Right atrium auricular region (tissue), 2 donors: ENCODE measurements at regions not wholly inside any gene's neighbourhood (a gene's known extent, or its start where the extent isn't known, plus 50 kb on each side); places are given as distances from the start of the nearest gene placed in this dataset.

Experiments used
- DNase-seq: peaks from one replicate; pipeline ENCODE4 v3.0.0-alpha.2; 2019; ENCODE audit warnings: low spot score
- H3K27ac ChIP-seq, 2 donors: fragments of 200-600 bp; sonication (generic); 1 replicate in 1 of 2; 2 replicates in 1 of 2; pipeline ENCODE4 v1.5.1; 2016 to 2019
- H3K27me3 ChIP-seq, 2 donors: fragments of 200-600 bp; sonication (generic); one replicate each; pipeline versions ENCODE4 v1.5.1 to v1.6.0; 2017 to 2019
- H3K36me3 ChIP-seq: fragments of 200-600 bp; sonication (generic); one replicate; pipeline ENCODE4 v1.5.1; 2016
- H3K4me1 ChIP-seq, 2 donors: fragments of 200-600 bp; sonication (generic); one replicate each; pipeline versions ENCODE4 v1.5.1 to v1.6.0; 2017 to 2019
- H3K4me3 ChIP-seq, 2 donors: fragments of 200-600 bp; sonication (generic); 1 replicate in 1 of 2; 2 replicates in 1 of 2; pipeline ENCODE4 v1.5.1; 2017 to 2019; ENCODE audit warnings: mild to moderate bottlenecking in 1 of 2, moderate library complexity in 1 of 2
- H3K9me3 ChIP-seq, 2 donors: fragments of 200-600 bp; sonication (generic); one replicate each; pipeline ENCODE4 v1.5.1; 2019
- TF ChIP-seq, protein P1 (sequence below), 2 donors: fragments of 200-600 bp; sonication (generic); IDR thresholded peaks; one replicate each; pipeline ENCODE4 v1.5.1; 2019; ENCODE audit warnings: antibody characterized with exemption in 2 of 2

DNA sequence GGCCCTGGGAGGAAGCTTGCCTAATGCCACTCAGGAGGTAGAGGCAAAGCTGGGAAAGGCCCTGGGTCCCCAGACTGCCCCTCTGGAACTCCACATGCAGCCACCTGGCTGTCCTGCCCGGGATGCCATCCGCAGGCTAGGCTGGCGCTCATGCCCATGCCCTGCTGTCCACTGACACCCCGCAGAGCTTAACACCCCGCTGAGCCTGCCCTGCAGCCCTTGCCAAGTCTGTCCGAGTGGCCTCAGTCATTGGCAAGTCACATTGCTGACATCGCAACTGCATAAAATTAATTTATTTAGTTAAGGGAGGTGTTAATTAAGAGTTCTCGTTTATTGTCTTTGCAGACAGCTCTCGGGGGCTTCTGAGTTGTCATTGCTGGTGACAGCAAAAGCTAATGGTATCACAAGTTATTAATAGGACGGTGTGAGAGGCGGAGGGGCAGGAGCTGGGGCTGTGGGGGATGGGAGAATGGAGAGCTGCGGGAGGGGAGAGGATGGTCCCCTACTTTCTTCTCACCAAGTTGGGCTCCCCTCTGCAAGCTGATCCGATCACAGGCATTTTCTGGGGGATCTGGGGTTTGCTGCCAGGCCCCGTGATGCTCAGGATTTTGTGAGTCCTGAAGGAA lies 55.6 kb upstream of the PCBD1 start:
- DNase-seq: no peak
- Histone ChIP-seq H3K4me3 (no peak overlapping the region), H3K27me3 (no peaks in the 10 kb centered on the region), H3K9me3 (no peaks in the 10 kb centered on the region), H3K4me1 (peaks cover 0 to 41% of the 10 kb centered on the region in 2 donors), H3K36me3 (no peaks in the 10 kb centered on the region), H3K27ac (peak overlapping the region; percentile 49 to 72)
- TF ChIP-seq, protein P1, sequence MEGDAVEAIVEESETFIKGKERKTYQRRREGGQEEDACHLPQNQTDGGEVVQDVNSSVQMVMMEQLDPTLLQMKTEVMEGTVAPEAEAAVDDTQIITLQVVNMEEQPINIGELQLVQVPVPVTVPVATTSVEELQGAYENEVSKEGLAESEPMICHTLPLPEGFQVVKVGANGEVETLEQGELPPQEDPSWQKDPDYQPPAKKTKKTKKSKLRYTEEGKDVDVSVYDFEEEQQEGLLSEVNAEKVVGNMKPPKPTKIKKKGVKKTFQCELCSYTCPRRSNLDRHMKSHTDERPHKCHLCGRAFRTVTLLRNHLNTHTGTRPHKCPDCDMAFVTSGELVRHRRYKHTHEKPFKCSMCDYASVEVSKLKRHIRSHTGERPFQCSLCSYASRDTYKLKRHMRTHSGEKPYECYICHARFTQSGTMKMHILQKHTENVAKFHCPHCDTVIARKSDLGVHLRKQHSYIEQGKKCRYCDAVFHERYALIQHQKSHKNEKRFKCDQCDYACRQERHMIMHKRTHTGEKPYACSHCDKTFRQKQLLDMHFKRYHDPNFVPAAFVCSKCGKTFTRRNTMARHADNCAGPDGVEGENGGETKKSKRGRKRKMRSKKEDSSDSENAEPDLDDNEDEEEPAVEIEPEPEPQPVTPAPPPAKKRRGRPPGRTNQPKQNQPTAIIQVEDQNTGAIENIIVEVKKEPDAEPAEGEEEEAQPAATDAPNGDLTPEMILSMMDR (IDR thresholded peaks at IDR 0.05): no peak

DNA sequence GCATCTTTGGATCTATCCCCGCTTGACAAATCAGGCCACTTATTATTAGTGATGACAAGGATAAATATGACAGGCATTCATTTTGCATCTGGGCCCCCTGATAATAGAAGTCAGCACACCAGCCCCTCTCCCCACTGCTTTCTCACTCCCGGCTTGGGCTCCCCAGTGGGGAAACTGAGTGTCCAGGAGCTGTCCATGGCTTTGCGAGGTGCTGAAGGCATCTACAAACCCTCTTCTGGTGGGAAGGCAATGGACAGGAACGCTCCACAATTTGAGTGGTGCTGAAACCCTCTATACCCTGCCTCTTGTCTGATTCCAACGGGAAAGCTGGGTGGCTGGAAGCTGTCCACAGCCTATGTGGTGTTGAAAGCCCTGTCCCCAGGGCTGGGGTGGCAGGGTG lies 61.7 kb upstream of the PCBD1 start:
- Histone ChIP-seq H3K36me3 (no peaks in the 10 kb centered on the region), H3K9me3 (no peaks in the 10 kb centered on the region), H3K27ac (no peak overlapping the region), H3K4me1 (no peaks in the 10 kb centered on the region), H3K4me3 (no peak overlapping the region), H3K27me3 (no peaks in the 10 kb centered on the region)
- no peak for DNase-seq
- TF ChIP-seq, protein P1 (IDR thresholded peaks at IDR 0.05): no peak

DNA sequence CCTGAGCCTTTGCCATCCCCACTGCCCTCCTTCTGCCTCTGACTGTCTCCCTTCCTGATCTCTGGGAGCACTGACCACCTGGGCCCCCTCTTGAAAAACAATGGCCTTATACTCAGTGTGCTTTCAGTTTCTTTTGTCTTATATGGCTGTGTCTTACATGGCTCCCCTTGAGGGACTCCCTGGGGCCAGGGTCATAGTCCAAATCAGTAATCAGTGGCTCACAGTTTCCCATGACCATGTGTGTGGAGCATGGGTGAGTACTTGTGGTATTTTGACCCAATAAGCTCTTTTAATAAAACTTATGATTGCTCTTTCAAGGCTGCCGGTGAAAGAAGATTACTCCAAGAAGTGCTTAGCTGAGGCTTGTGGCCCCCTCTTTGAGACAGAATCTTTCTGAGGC lies 62.4 kb upstream of the PCBD1 start:
- DNase-seq: no peak
- Histone ChIP-seq H3K4me3 (no peak overlapping the region), H3K9me3 (no peaks in the 10 kb centered on the region), H3K27me3 (no peaks in the 10 kb centered on the region), H3K36me3 (no peaks in the 10 kb centered on the region), H3K27ac (no peak overlapping the region), H3K4me1 (no peaks in the 10 kb centered on the region)
- TF ChIP-seq, protein P1 (IDR thresholded peaks at IDR 0.05): no peak

DNA sequence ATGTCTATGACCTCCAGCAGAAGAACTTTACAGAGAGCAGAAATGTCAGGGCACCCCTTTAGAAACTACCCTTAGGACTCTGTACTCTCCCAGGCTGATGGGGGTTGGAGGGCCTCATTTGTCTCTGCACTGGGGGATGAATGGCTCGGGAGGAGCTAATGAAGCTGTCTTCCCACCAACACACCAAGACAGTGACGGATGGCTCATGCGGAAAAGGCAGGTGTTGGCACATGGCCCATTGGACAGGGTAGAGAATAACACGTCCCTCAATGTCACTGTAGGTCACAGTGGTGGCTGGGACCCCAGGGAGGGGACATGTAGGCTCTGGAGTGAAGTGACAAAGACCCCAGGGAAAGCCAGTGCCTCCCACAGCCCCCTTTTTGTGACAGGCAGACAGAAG lies 64.0 kb upstream of the PCBD1 start:
- H3K27ac ChIP-seq: no peak overlapping the region
- no peak overlapping the region for H3K4me3 ChIP-seq
- DNase-seq: no peak
- no peaks in the 10 kb centered on the region for H3K4me1 ChIP-seq
- TF ChIP-seq, protein P1 (IDR thresholded peaks at IDR 0.05): no peak
- no peaks in the 10 kb centered on the region for H3K9me3 ChIP-seq
- H3K36me3 ChIP-seq: no peaks in the 10 kb centered on the region
- H3K27me3 ChIP-seq: no peaks in the 10 kb centered on the region

DNA sequence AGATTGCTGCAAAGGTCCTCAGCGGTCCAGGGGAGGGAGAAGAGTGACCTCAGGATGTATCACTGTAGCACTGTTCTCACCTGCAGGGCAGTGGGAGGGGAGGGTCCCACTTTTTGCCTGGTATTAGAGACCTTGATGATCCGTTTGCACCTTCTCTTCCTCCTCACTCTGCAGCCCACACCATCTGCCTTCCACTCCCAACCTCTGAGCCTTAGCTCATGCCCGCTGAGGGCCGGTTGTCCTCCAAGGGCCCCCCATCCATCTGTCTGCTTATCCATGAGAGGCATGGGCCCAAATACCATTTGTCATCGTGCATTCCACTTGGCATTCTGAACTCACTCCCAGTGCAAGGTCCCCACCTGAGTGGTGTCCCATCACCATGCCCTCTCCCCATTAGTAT lies 64.6 kb upstream of the PCBD1 start:
- H3K9me3 ChIP-seq: no peaks in the 10 kb centered on the region
- no peak overlapping the region for H3K27ac ChIP-seq
- H3K36me3 ChIP-seq: no peaks in the 10 kb centered on the region
- no peak overlapping the region for H3K4me3 ChIP-seq
- no peak for DNase-seq
- no peaks in the 10 kb centered on the region for H3K27me3 ChIP-seq
- TF ChIP-seq, protein P1 (IDR thresholded peaks at IDR 0.05): no peak
- no peaks in the 10 kb centered on the region for H3K4me1 ChIP-seq
